ENCODE measurements at regions not wholly inside any gene's neighbourhood (a gene's known extent, or its start where the extent isn't known, plus 50 kb on each side); places are given as distances from the start of the nearest gene placed in this dataset.

- H3K4me3 ChIP-seq (ENCODE audit: low read depth in 2 of 2, low read length in 1 of 2) = no peak overlapping the region
- no peaks in the 10 kb centered on the region for H3F3A ChIP-seq (replicated peaks; ENCODE audit: insufficient read depth)
- 54% methylated on average over 3 of the region's 3 CpGs for WGBS (ENCODE audit: low lambda C conversion rate)
- no peak overlapping the region for H3K27ac ChIP-seq (ENCODE audit: low read depth in 2 of 2, low read length in 1 of 2)
- ChIA-PET POLR2A (no interaction called here), CTCF (interaction anchor here (1.4 to 1.5 kb wide), 2 partner anchors 14 to 218 kb away, joined by 3 read pairs; no protein-coding TSS in a partner anchor)
- no peak for DNase-seq
- no peak for TF ChIP-seq ZBTB33 (IDR thresholded peaks at IDR 0.05; ENCODE audit: borderline replicate concordance, low read depth)
- no peak for TF ChIP-seq GATA2 (CRISPR knock-in tag; IDR thresholded peaks at IDR 0.05)
- TF ChIP-seq PBX3 (IDR thresholded peaks at IDR 0.05) = no peak
- no peak for TF ChIP-seq RCOR1 (IDR thresholded peaks at IDR 0.05; ENCODE audit: low read length)
- no peak for TF ChIP-seq MAX (IDR thresholded peaks at IDR 0.05; ENCODE audit: low read depth)
- TF ChIP-seq CHD2 (IDR thresholded peaks at IDR 0.05; ENCODE audit: low read length, partially characterized antibody) = no peak
- TF ChIP-seq NFIC (IDR thresholded peaks at IDR 0.05; ENCODE audit: borderline replicate concordance) = no peak
- TF ChIP-seq TEAD4 (IDR thresholded peaks at IDR 0.05; ENCODE audit: borderline replicate concordance, insufficient read depth) = no peak
- no peak overlapping the region for H3K9ac ChIP-seq
- H3K79me2 ChIP-seq (ENCODE audit: insufficient read depth) = no peaks in the 10 kb centered on the region
- H3K27me3 ChIP-seq (ENCODE audit: insufficient read depth) = peaks cover 15% of the 10 kb centered on the region; the same call in 1 of the 2 replicates
- H3K36me3 ChIP-seq (replicated peaks in 1 of 2; ENCODE audit: control insufficient read depth in 1 of 2, insufficient read depth in 2 of 2, low read length in 1 of 2) = no peaks in the 10 kb centered on the region
- H2AFZ ChIP-seq (ENCODE audit: low read depth) = no peak overlapping the region
- peaks cover 0 to 7% of the 10 kb centered on the region in 2 experiments; a peak in 2 of 4 replicates for H3K4me1 ChIP-seq (ENCODE audit: control insufficient read depth in 1 of 2, insufficient read depth in 2 of 2, low read depth in 1 of 2, low read length in 1 of 2)
- no peak overlapping the region for H3K4me2 ChIP-seq
- H3K9me3 ChIP-seq = no peaks in the 10 kb centered on the region
- no peaks in the 10 kb centered on the region for H3K9me2 ChIP-seq
- no peaks in the 10 kb centered on the region for H4K20me1 ChIP-seq (ENCODE audit: insufficient read depth)
Measured at GRCh38 chr3:72093992-72094334, 309.0 kb upstream of the PROK2 start.

GRCh38 chr3:72093270-72093991, 308.5 kb upstream of the PROK2 start:
- Histone ChIP-seq H3K9me3 (no peaks in the 10 kb centered on the region), H3K4me1 (ENCODE audit: control insufficient read depth in 1 of 2, insufficient read depth in 2 of 2, low read depth in 1 of 2, low read length in 1 of 2) (peaks cover 0 to 7% of the 10 kb centered on the region in 2 experiments; a peak in 2 of 4 replicates), H3K27me3 (ENCODE audit: insufficient read depth) (peaks cover 15% of the 10 kb centered on the region; the same call in 1 of the 2 replicates), H3F3A (replicated peaks; ENCODE audit: insufficient read depth) (no peaks in the 10 kb centered on the region), H3K9ac (no peak overlapping the region), H2AFZ (ENCODE audit: low read depth) (no peak overlapping the region), H3K4me2 (no peak overlapping the region), H3K9me2 (no peaks in the 10 kb centered on the region), H3K27ac (ENCODE audit: low read depth in 2 of 2, low read length in 1 of 2) (no peak overlapping the region), H3K4me3 (ENCODE audit: low read depth in 2 of 2, low read length in 1 of 2) (no peak overlapping the region), H3K79me2 (ENCODE audit: insufficient read depth) (no peaks in the 10 kb centered on the region), H4K20me1 (ENCODE audit: insufficient read depth) (no peaks in the 10 kb centered on the region), H3K36me3 (replicated peaks in 1 of 2; ENCODE audit: control insufficient read depth in 1 of 2, insufficient read depth in 2 of 2, low read length in 1 of 2) (no peaks in the 10 kb centered on the region)
- 54% methylated on average over 10 of the region's 10 CpGs for WGBS (ENCODE audit: low lambda C conversion rate)
- DNase-seq = no peak
- CTCF ChIA-PET = interaction anchor here (1.0 to 1.4 kb wide), 2 partner anchors 13 to 15 kb away, joined by 3 read pairs; no protein-coding TSS in a partner anchor
- POLR2A ChIA-PET = no interaction called here
- TF ChIP-seq MAX (IDR thresholded peaks at IDR 0.05; ENCODE audit: low read depth) (no peak), NFIC (IDR thresholded peaks at IDR 0.05; ENCODE audit: borderline replicate concordance) (no peak), RXRA (IDR thresholded peaks at IDR 0.05; ENCODE audit: borderline replicate concordance, low read depth) (no peak), REST (IDR thresholded peaks at IDR 0.05; ENCODE audit: low read depth, low read length) (no peak), IRF3 (IDR thresholded peaks at IDR 0.05; ENCODE audit: low read depth, low read length) (no peak), RAD21 (IDR thresholded peaks at IDR 0.05; ENCODE audit: low read length) (no peak), USF1 (IDR thresholded peaks at IDR 0.05; ENCODE audit: borderline replicate concordance, low read depth) (no peak), FOSL2 (IDR thresholded peaks at IDR 0.05; ENCODE audit: borderline replicate concordance, low read depth) (no peak), USF2 (IDR thresholded peaks at IDR 0.05; ENCODE audit: borderline replicate concordance, low read depth, low read length) (no peak)
